Glutamatergic neuron (in vitro differentiated cells): ENCODE measurements at regions not wholly inside any gene's neighbourhood (a gene's known extent, or its start where the extent isn't known, plus 50 kb on each side); places are given as distances from the start of the nearest gene placed in this dataset.

Source experiments
- DNase-seq: peaks from one replicate; pipeline ENCODE4 v3.0.0; 2022
- H3K27ac Mint-ChIP-seq: one replicate; pipeline ENCODE4 v1.8.0; 2020; ENCODE audit warnings: mild to moderate bottlenecking, mixed read lengths, inconsistent platforms; ENCODE audit not compliant: unreplicated experiment
- H3K27me3 Mint-ChIP-seq: one replicate; pipeline ENCODE4 v1.8.0; 2020; ENCODE audit warnings: mild to moderate bottlenecking, moderate library complexity, mixed read lengths, inconsistent platforms; ENCODE audit not compliant: unreplicated experiment
- H3K36me3 Mint-ChIP-seq: one replicate; pipeline ENCODE4 v1.8.0; 2020; ENCODE audit warnings: mild to moderate bottlenecking, mixed read lengths, inconsistent platforms; ENCODE audit not compliant: unreplicated experiment
- H3K4me1 Mint-ChIP-seq: one replicate; pipeline ENCODE4 v1.8.0; 2020; ENCODE audit warnings: mild to moderate bottlenecking, low read depth, mixed read lengths, inconsistent platforms; ENCODE audit not compliant: unreplicated experiment
- H3K4me3 Mint-ChIP-seq: one replicate; pipeline ENCODE4 v1.8.0; 2020; ENCODE audit warnings: mild to moderate bottlenecking, mixed read lengths, inconsistent platforms; ENCODE audit not compliant: unreplicated experiment
- H3K9me3 Mint-ChIP-seq: one replicate; pipeline ENCODE4 v1.8.0; 2020; ENCODE audit warnings: mild to moderate bottlenecking, moderate library complexity, mixed read lengths, inconsistent platforms; ENCODE audit not compliant: unreplicated experiment
- TF ChIP-seq, protein P1 (sequence below): fragments of 200-600 bp; sonication (generic); IDR thresholded peaks from one replicate; pipeline ENCODE4 v1.5.0; 2021; ENCODE audit not compliant: partially characterized antibody, unreplicated experiment

DNA sequence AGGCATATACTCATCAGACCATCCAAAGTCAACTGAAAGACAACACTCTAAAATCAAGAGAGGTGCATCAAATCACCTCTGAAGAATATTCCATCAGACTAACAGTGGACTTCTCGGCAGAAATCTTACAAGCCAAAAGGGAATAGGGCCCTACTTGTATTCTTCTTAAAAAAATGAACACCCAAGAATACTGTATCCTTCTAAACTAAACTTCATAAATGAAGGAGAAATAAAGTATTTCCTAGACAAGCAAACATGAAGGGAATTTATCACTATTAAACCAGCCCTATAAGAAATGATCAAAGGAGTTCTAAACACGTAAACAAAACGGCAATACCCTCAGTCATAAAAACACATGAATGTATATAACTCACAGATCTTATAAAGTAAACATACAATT is 141.2 kb downstream of the CXXC4 start:
- Mint-ChIP-seq H3K4me1 (no peaks in the 10 kb centered on the region), H3K36me3 (peaks cover 6% of the 10 kb centered on the region), H3K27ac (no peak overlapping the region), H3K27me3 (no peaks in the 10 kb centered on the region), H3K9me3 (no peaks in the 10 kb centered on the region), H3K4me3 (no peak overlapping the region)
- DNase-seq, result no peak
- TF ChIP-seq, protein P1, sequence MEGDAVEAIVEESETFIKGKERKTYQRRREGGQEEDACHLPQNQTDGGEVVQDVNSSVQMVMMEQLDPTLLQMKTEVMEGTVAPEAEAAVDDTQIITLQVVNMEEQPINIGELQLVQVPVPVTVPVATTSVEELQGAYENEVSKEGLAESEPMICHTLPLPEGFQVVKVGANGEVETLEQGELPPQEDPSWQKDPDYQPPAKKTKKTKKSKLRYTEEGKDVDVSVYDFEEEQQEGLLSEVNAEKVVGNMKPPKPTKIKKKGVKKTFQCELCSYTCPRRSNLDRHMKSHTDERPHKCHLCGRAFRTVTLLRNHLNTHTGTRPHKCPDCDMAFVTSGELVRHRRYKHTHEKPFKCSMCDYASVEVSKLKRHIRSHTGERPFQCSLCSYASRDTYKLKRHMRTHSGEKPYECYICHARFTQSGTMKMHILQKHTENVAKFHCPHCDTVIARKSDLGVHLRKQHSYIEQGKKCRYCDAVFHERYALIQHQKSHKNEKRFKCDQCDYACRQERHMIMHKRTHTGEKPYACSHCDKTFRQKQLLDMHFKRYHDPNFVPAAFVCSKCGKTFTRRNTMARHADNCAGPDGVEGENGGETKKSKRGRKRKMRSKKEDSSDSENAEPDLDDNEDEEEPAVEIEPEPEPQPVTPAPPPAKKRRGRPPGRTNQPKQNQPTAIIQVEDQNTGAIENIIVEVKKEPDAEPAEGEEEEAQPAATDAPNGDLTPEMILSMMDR, result no peak

DNA sequence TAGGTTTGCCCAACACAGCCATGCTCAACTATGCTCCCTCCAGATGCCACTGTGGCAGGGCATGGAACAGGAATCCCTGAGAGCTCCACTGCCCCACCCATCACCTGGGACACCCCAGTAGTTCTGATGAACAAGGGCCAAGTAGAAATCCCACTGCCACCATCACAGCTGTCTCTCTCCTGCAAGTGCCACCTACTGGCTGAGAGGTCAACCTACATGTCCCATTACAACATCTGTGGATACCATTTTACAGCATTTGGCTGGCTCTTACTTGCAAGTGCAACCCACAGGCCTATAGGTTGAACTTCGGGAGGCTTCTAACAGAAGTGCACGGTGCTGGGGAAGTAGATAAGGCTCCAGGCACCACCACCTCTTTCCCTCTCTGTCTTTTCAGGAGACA is 142.5 kb downstream of the CXXC4 start:
- no peaks in the 10 kb centered on the region for H3K27me3 Mint-ChIP-seq
- H3K4me3 Mint-ChIP-seq, result no peak overlapping the region
- no peaks in the 10 kb centered on the region for H3K9me3 Mint-ChIP-seq
- TF ChIP-seq, protein P1, result no peak
- no peak overlapping the region for H3K27ac Mint-ChIP-seq
- no peak for DNase-seq
- H3K36me3 Mint-ChIP-seq, result peaks cover 6% of the 10 kb centered on the region
- H3K4me1 Mint-ChIP-seq, result no peaks in the 10 kb centered on the region

GRCh38 chr4:104351706-104352105 is 143.0 kb downstream of the CXXC4 start:
- Mint-ChIP-seq H3K27me3 (no peaks in the 10 kb centered on the region), H3K27ac (no peak overlapping the region), H3K36me3 (peaks cover 6% of the 10 kb centered on the region), H3K4me3 (no peak overlapping the region), H3K9me3 (no peaks in the 10 kb centered on the region), H3K4me1 (no peaks in the 10 kb centered on the region)
- DNase-seq, result no peak
- TF ChIP-seq, protein P1, result no peak

GRCh38 chr4:104345598-104346242 is 149.0 kb downstream of the CXXC4 start:
- TF ChIP-seq, protein P1, result no peak
- Mint-ChIP-seq H3K27ac (no peak overlapping the region), H3K4me3 (no peak overlapping the region), H3K9me3 (no peaks in the 10 kb centered on the region), H3K36me3 (peaks cover 5% of the 10 kb centered on the region), H3K27me3 (peaks cover 3% of the 10 kb centered on the region), H3K4me1 (no peaks in the 10 kb centered on the region)
- no peak for DNase-seq

DNA sequence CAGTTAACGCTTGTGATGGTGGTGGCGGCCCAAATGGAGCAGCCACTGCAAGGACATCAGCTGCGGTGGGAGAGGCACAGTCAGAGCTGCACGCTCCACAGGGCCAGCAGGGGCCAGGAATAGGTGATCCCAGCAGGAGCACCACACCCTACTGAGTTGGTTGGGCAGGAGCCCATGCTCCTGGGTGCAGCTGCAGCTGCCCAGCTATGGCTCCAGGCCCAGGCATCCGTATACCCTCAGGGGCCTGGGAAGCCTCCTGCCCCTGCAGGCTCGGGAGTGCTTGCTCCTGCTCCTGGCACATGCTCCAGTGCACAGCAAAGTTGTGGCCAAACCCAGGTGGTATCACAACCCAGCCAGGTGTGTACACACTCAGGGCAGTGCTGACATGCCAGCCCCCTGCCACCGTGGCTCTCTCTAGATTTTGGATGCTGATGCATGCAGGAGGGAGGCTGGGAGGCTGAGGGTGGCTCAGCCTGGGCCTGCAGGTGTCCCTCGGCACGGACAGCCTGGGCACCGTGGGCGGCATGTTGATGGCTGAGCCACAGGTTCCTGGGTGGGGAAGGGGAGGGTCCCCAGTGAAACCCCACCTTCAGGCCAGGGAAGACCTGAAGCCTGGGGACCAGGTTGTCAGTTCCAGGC is 150.2 kb downstream of the CXXC4 start:
- TF ChIP-seq, protein P1, result no peak
- Mint-ChIP-seq H3K36me3 (peaks cover 5% of the 10 kb centered on the region), H3K4me1 (no peaks in the 10 kb centered on the region), H3K27ac (no peak overlapping the region), H3K9me3 (no peaks in the 10 kb centered on the region), H3K27me3 (peaks cover 3% of the 10 kb centered on the region), H3K4me3 (peak overlapping the region; percentile 10)
- DNase-seq, result no peak
